HG03139 (cell line): ENCODE measurements at regions not wholly inside any gene's neighbourhood (a gene's known extent, or its start where the extent isn't known, plus 50 kb on each side); places are given as distances from the start of the nearest gene placed in this dataset.

Source experiments
- ATAC-seq: cut with Tn5 transposase; IDR thresholded peaks from one replicate; pipeline ENCODE4 v1.9.1; 2021; ENCODE audit not compliant: unreplicated experiment

- ATAC-seq = no peak
Measured at GRCh38 chr6:10060004-10060403, 354.9 kb downstream of the TFAP2A start.

- ATAC-seq = no peak
Measured at GRCh38 chr6:10054672-10055071, 360.2 kb downstream of the TFAP2A start.

GRCh38 chr6:10051283-10051682 is 363.6 kb downstream of the TFAP2A start:
- ATAC-seq = no peak

GRCh38 chr6:10048370-10049297 is 366.2 kb downstream of the TFAP2A start:
- ATAC-seq = no peak

- ATAC-seq = no peak
Measured at GRCh38 chr6:10042280-10042679, 372.6 kb downstream of the TFAP2A start.

- ATAC-seq = no peak
Measured at GRCh38 chr6:10033223-10033829, 381.5 kb downstream of the TFAP2A start.

- ATAC-seq = no peak
Measured at GRCh38 chr6:10031617-10032016, 383.3 kb downstream of the TFAP2A start.

- ATAC-seq = no peak
Measured at GRCh38 chr6:10030942-10031537, 383.8 kb downstream of the TFAP2A start.

GRCh38 chr6:10028222-10028621 is 386.7 kb downstream of the TFAP2A start:
- ATAC-seq = no peak

- no peak for ATAC-seq
Measured at GRCh38 chr6:10019851-10020250, 395.0 kb downstream of the TFAP2A start.

GRCh38 chr6:10014557-10014956 is 400.3 kb downstream of the TFAP2A start:
- no peak for ATAC-seq

GRCh38 chr6:10000551-10000950 is 414.3 kb downstream of the TFAP2A start:
- ATAC-seq = no peak

GRCh38 chr6:9999796-10000195 is 415.1 kb downstream of the TFAP2A start:
- ATAC-seq = no peak

- ATAC-seq = no peak
Measured at GRCh38 chr6:9986273-9986672, 428.6 kb downstream of the TFAP2A start.

- no peak for ATAC-seq
Measured at GRCh38 chr6:9985481-9985880, 429.4 kb downstream of the TFAP2A start.

- ATAC-seq = no peak
Measured at GRCh38 chr6:9984607-9985006, 430.3 kb downstream of the TFAP2A start.

- no peak for ATAC-seq
Measured at GRCh38 chr6:9983168-9983567, 431.7 kb downstream of the TFAP2A start.

GRCh38 chr6:9982215-9982614 is 432.7 kb downstream of the TFAP2A start:
- ATAC-seq = no peak

GRCh38 chr6:9979996-9980395 is 434.9 kb downstream of the TFAP2A start:
- no peak for ATAC-seq

- no peak for ATAC-seq
Measured at GRCh38 chr6:9978480-9978879, 436.4 kb downstream of the TFAP2A start.

- ATAC-seq = no peak
Measured at GRCh38 chr6:9977411-9977810, 437.5 kb downstream of the TFAP2A start.

- ATAC-seq = no peak
Measured at GRCh38 chr6:9961646-9962045, 453.2 kb downstream of the TFAP2A start.
